ENCODE measurements at regions not wholly inside any gene's neighbourhood (a gene's known extent, or its start where the extent isn't known, plus 50 kb on each side); places are given as distances from the start of the nearest gene placed in this dataset.

DNA sequence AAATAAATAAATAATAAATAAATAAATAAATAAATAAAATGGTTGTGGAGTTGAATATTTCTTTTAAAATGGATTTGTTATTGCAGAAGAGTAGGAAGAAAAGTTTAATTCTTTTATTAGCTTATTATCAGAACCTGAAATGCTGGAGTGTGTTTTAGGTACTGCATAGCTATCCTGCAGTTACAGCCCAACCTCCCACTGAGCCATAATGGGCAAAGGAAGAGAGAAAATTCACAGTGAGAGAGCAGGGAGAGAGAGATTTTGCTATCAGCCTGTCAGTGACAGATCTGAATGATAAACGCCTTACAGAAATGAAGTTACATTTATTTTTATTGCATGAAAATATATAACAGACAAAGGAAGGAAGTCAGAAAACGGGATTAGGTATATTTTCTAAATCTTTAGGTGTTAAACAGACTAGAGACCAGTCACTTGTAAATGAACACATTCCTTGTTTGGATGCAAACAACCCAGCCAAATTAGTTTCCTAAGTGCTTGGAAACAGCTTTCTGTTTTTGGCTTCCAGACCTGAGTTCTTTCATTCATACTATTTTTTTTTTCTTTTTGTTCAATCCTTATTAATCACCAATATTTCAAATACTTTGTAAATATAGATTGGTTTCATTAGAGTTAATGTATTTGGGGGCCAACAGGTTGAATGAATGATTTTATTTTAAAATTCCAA, 425.3 kb downstream of the USP25 start:
- Histone ChIP-seq H3K4me1 (ENCODE audit: control insufficient read depth in 1 of 2, insufficient read depth in 2 of 2, low read length in 2 of 2) (no peaks in the 10 kb centered on the region), H3K4me3 (ENCODE audit: low read depth in 1 of 2, low read length in 2 of 2) (no peak overlapping the region), H3K27ac (ENCODE audit: low read length) (no peak overlapping the region), H3K9me3 (ENCODE audit: control insufficient read depth in 1 of 2, low read length in 2 of 2) (no peaks in the 10 kb centered on the region), H3K27me3 (ENCODE audit: low read depth, low read length) (no peaks in the 10 kb centered on the region), H3K36me3 (ENCODE audit: control insufficient read depth in 1 of 2, insufficient read depth in 2 of 2, low read length in 2 of 2) (no peaks in the 10 kb centered on the region)

DNA sequence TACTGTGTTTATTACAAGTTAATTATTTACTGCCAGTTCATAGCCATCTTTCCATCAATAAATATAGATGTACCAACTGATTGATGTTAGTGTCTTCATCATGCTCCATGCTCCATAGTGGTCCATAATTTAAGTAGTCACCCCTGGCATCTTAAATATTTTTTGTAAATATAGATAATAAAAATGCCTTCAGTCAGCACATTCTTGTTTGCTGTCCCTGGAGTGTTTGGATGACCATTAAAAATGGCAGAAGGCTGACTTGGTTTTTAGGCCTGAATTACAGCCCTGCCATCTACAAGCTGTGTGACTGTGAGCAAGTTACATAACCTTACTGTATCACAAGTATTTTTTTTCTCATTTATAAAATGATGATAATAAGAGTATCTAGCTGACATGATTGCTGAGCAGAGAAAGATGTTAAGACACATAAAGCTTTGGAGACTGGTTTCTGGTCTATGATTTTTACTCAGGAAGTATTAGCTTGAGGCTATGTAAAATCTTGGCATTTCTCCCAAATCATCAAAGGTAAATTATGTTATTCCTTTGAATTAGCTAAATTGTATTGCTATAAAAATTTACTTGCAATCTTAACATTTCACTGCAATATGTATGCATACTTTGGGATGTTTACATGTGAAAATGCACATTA, 427.2 kb downstream of the USP25 start:
- H3K4me1 ChIP-seq (ENCODE audit: control insufficient read depth in 1 of 2, insufficient read depth in 2 of 2, low read length in 2 of 2) = no peaks in the 10 kb centered on the region
- H3K9me3 ChIP-seq (ENCODE audit: control insufficient read depth in 1 of 2, low read length in 2 of 2) = no peaks in the 10 kb centered on the region
- H3K36me3 ChIP-seq (ENCODE audit: control insufficient read depth in 1 of 2, insufficient read depth in 2 of 2, low read length in 2 of 2) = no peaks in the 10 kb centered on the region

GRCh38 chr21:16159213-16159970, 429.6 kb downstream of the USP25 start:
- H3K4me1 ChIP-seq (ENCODE audit: control insufficient read depth in 1 of 2, insufficient read depth in 2 of 2, low read length in 2 of 2) = no peaks in the 10 kb centered on the region
- H3K27me3 ChIP-seq (ENCODE audit: low read depth, low read length) = no peaks in the 10 kb centered on the region
- no peak overlapping the region for H3K4me3 ChIP-seq (ENCODE audit: low read depth in 1 of 2, low read length in 2 of 2)
- H3K27ac ChIP-seq (ENCODE audit: low read length) = no peak overlapping the region
- H3K36me3 ChIP-seq (ENCODE audit: control insufficient read depth in 1 of 2, insufficient read depth in 2 of 2, low read length in 2 of 2) = no peaks in the 10 kb centered on the region
- H3K9me3 ChIP-seq (ENCODE audit: control insufficient read depth in 1 of 2, low read length in 2 of 2) = no peaks in the 10 kb centered on the region

More for the DNA sequence above, 427.2 kb downstream of the USP25 start:
- no peak overlapping the region for H3K4me3 ChIP-seq (ENCODE audit: low read depth in 1 of 2, low read length in 2 of 2)
- no peaks in the 10 kb centered on the region for H3K27me3 ChIP-seq (ENCODE audit: low read depth, low read length)
- H3K27ac ChIP-seq (ENCODE audit: low read length) = no peak overlapping the region

DNA sequence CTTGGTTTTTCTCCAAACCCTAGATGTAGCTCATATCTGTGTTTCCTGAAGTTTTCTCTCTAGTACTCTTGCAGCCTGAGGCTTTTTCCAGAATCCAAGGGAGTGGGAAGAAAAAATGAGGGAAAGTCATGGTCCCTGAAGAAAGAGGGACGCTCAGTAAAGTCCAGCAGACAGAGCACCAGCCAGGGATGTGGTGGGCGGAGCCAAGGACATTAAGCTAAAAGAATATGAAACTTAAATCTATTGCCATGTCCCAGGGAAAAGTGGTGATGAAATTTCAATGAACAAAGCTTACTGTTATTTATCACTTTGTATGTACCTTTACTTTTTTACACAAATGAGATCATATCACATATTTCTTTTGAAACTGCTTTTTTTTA, 430.2 kb downstream of the USP25 start:
- Histone ChIP-seq H3K27ac (ENCODE audit: low read length) (no peak overlapping the region), H3K36me3 (ENCODE audit: control insufficient read depth in 1 of 2, insufficient read depth in 2 of 2, low read length in 2 of 2) (no peaks in the 10 kb centered on the region), H3K4me1 (ENCODE audit: control insufficient read depth in 1 of 2, insufficient read depth in 2 of 2, low read length in 2 of 2) (no peaks in the 10 kb centered on the region), H3K4me3 (ENCODE audit: low read depth in 1 of 2, low read length in 2 of 2) (no peak overlapping the region), H3K9me3 (ENCODE audit: control insufficient read depth in 1 of 2, low read length in 2 of 2) (no peaks in the 10 kb centered on the region), H3K27me3 (ENCODE audit: low read depth, low read length) (no peaks in the 10 kb centered on the region)

GRCh38 chr21:16162953-16163352, 433.2 kb downstream of the USP25 start:
- Histone ChIP-seq H3K27ac (ENCODE audit: low read length) (no peak overlapping the region), H3K4me1 (ENCODE audit: control insufficient read depth in 1 of 2, insufficient read depth in 2 of 2, low read length in 2 of 2) (no peaks in the 10 kb centered on the region), H3K9me3 (ENCODE audit: control insufficient read depth in 1 of 2, low read length in 2 of 2) (no peaks in the 10 kb centered on the region), H3K27me3 (ENCODE audit: low read depth, low read length) (no peaks in the 10 kb centered on the region), H3K4me3 (ENCODE audit: low read depth in 1 of 2, low read length in 2 of 2) (no peak overlapping the region), H3K36me3 (ENCODE audit: control insufficient read depth in 1 of 2, insufficient read depth in 2 of 2, low read length in 2 of 2) (no peaks in the 10 kb centered on the region)

DNA sequence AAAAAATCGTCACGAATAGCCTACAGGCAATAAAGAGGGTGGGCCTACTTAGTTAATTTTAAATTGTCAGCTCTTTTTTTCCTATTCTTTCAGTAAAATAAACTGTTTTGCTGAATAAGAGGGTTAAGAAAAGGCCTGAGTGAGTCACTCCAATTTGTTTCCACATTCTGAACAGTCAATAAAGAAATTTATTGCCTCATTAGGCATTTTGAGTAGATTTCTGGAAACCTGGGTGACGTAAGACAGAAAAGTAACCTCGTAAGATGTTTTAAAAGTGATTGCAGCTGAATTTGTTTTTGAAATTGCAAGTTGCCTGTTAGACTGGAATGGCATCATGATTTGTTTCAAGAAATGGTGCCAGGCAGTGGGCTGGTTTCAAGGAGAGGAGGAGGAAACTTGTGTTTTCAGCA, 439.3 kb downstream of the USP25 start:
- no peaks in the 10 kb centered on the region for H3K4me1 ChIP-seq (ENCODE audit: control insufficient read depth in 1 of 2, insufficient read depth in 2 of 2, low read length in 2 of 2)
- no peaks in the 10 kb centered on the region for H3K27me3 ChIP-seq (ENCODE audit: low read depth, low read length)
- no peaks in the 10 kb centered on the region for H3K36me3 ChIP-seq (ENCODE audit: control insufficient read depth in 1 of 2, insufficient read depth in 2 of 2, low read length in 2 of 2)
- no peak overlapping the region for H3K27ac ChIP-seq (ENCODE audit: low read length)
- H3K4me3 ChIP-seq (ENCODE audit: low read depth in 1 of 2, low read length in 2 of 2) = no peak overlapping the region
- no peaks in the 10 kb centered on the region for H3K9me3 ChIP-seq (ENCODE audit: control insufficient read depth in 1 of 2, low read length in 2 of 2)

DNA sequence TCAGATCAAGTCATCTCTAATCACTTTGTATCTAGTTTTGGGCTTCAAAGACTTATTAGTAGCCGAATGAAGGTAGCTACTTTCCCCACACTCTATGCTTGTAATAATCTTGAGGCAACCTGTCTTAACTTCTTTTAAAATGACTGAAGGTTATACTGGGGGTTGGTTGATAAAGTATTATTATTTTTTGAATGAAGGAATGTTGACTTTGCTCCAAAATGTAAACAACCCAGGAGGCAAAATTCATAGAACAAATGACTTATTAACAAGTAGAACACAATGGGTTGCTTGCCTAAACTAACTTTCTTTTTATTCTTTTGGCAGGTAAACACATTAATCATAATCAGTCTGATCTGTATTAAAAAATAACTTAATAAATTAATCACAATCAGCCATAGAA, 440.0 kb downstream of the USP25 start:
- Histone ChIP-seq H3K27ac (ENCODE audit: low read length) (no peak overlapping the region), H3K27me3 (ENCODE audit: low read depth, low read length) (no peaks in the 10 kb centered on the region), H3K4me3 (ENCODE audit: low read depth in 1 of 2, low read length in 2 of 2) (no peak overlapping the region), H3K4me1 (ENCODE audit: control insufficient read depth in 1 of 2, insufficient read depth in 2 of 2, low read length in 2 of 2) (no peaks in the 10 kb centered on the region), H3K36me3 (ENCODE audit: control insufficient read depth in 1 of 2, insufficient read depth in 2 of 2, low read length in 2 of 2) (no peaks in the 10 kb centered on the region), H3K9me3 (ENCODE audit: control insufficient read depth in 1 of 2, low read length in 2 of 2) (no peaks in the 10 kb centered on the region)

- Histone ChIP-seq H3K4me3 (ENCODE audit: low read depth in 1 of 2, low read length in 2 of 2) (no peak overlapping the region), H3K36me3 (ENCODE audit: control insufficient read depth in 1 of 2, insufficient read depth in 2 of 2, low read length in 2 of 2) (no peaks in the 10 kb centered on the region), H3K4me1 (ENCODE audit: control insufficient read depth in 1 of 2, insufficient read depth in 2 of 2, low read length in 2 of 2) (no peaks in the 10 kb centered on the region), H3K9me3 (ENCODE audit: control insufficient read depth in 1 of 2, low read length in 2 of 2) (no peaks in the 10 kb centered on the region), H3K27me3 (ENCODE audit: low read depth, low read length) (no peaks in the 10 kb centered on the region), H3K27ac (ENCODE audit: low read length) (no peak overlapping the region)
Observed at GRCh38 chr21:16176570-16176969, 446.8 kb downstream of the USP25 start.

- no peak overlapping the region for H3K4me3 ChIP-seq (ENCODE audit: low read depth in 1 of 2, low read length in 2 of 2)
- H3K27ac ChIP-seq (ENCODE audit: low read length) = no peak overlapping the region
- no peaks in the 10 kb centered on the region for H3K9me3 ChIP-seq (ENCODE audit: control insufficient read depth in 1 of 2, low read length in 2 of 2)
- H3K36me3 ChIP-seq (ENCODE audit: control insufficient read depth in 1 of 2, insufficient read depth in 2 of 2, low read length in 2 of 2) = no peaks in the 10 kb centered on the region
- no peaks in the 10 kb centered on the region for H3K4me1 ChIP-seq (ENCODE audit: control insufficient read depth in 1 of 2, insufficient read depth in 2 of 2, low read length in 2 of 2)
- no peaks in the 10 kb centered on the region for H3K27me3 ChIP-seq (ENCODE audit: low read depth, low read length)
Observed at GRCh38 chr21:16177532-16177931, 447.8 kb downstream of the USP25 start.

DNA sequence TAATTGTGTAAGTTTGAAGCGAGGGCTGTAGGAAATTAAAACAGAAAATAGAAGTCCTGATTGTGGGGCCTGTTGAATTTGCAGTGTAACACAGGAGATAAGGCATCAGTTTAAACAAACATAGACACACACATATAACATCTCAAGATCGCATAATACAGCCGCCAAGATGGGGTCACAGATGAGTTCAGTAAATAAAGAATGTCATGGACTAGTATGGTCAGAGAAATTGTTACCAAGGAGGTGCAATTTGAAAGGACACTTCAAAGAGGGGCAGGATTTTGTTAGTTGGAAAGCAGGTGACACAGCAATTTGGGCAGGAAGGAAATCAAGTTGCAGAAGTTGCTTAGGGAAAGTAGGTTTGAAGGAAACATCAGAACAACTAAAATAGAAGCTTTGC, 450.0 kb downstream of the USP25 start:
- H3K4me3 ChIP-seq (ENCODE audit: low read depth in 1 of 2, low read length in 2 of 2) = no peak overlapping the region
- no peak overlapping the region for H3K27ac ChIP-seq (ENCODE audit: low read length)
- H3K9me3 ChIP-seq (ENCODE audit: control insufficient read depth in 1 of 2, low read length in 2 of 2) = no peaks in the 10 kb centered on the region
- H3K4me1 ChIP-seq (ENCODE audit: control insufficient read depth in 1 of 2, insufficient read depth in 2 of 2, low read length in 2 of 2) = no peaks in the 10 kb centered on the region
- H3K36me3 ChIP-seq (ENCODE audit: control insufficient read depth in 1 of 2, insufficient read depth in 2 of 2, low read length in 2 of 2) = no peaks in the 10 kb centered on the region
- no peaks in the 10 kb centered on the region for H3K27me3 ChIP-seq (ENCODE audit: low read depth, low read length)

DNA sequence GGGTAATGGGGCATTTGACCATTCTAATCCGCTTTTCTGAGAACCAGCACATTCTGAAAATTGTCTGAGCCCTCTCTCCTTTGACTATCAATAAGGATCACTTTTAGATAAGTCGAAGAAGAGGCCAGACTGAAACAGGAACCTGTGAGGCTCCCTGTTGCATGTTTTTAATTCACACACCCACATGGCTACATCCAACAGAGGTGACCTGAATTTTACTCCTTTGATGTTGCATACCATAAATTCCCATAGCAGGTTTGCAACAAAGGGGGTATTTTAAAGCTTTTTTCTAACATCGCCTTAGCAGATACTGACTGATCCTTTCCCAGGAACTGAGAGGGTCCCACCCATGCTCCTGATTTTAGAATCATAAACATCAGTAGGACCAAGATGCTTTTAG, 450.8 kb downstream of the USP25 start:
- Histone ChIP-seq H3K4me1 (ENCODE audit: control insufficient read depth in 1 of 2, insufficient read depth in 2 of 2, low read length in 2 of 2) (peaks cover 0 to 3% of the 10 kb centered on the region in 2 donors), H3K4me3 (ENCODE audit: low read depth in 1 of 2, low read length in 2 of 2) (no peak overlapping the region), H3K36me3 (ENCODE audit: control insufficient read depth in 1 of 2, insufficient read depth in 2 of 2, low read length in 2 of 2) (no peaks in the 10 kb centered on the region), H3K27ac (ENCODE audit: low read length) (no peak overlapping the region), H3K27me3 (ENCODE audit: low read depth, low read length) (no peaks in the 10 kb centered on the region), H3K9me3 (ENCODE audit: control insufficient read depth in 1 of 2, low read length in 2 of 2) (no peaks in the 10 kb centered on the region)

Data from muscle layer of duodenum (tissue), 2 donors.